Fibroblast of skin of abdomen (primary cell): ENCODE measurements at regions not wholly inside any gene's neighbourhood (a gene's known extent, or its start where the extent isn't known, plus 50 kb on each side); places are given as distances from the start of the nearest gene placed in this dataset.

Experiments used
- DNase-seq: peaks from one replicate; pipeline ENCODE4 v3.0.0-alpha.2; 2013

DNA sequence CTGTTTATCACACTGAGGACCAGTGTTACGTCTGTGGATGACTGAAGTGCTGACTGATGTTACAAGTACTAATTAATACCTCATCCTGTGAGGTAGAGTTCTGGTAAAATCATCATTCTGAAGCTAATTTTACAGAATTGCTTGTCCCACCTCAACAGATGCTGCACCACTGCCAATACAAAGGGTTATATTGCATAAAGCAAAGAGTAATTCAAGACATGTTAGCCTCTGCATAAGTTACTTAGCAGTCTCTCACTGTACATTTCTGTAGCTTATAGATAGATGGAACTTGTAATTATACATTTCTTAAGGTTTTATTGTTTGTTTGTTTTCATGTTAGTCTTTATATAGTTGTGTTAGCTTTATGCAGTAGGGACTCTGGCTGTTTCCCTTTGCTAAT lies 513.6 kb downstream of the ANXA1 start:
- no peak for DNase-seq

DNA sequence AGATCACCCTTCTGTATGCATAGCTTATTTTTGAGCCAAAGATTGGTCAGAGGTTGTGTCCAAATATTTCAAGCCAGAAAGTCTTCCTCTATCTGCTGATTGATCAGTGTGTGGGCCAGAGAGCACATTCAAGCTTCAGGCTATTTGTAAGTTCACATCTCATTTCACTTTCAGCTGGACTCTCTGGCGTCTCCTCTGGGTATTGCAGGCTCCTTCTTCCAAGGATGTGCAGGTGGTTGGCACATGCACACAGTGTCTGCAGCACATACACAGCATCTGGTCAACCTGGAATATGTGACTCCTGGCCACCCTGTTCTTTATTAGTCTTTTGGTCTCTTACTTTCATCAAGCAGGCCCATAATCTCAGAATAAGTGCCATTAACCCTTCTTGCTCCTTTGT lies 516.1 kb downstream of the ANXA1 start:
- DNase-seq: no peak

DNA sequence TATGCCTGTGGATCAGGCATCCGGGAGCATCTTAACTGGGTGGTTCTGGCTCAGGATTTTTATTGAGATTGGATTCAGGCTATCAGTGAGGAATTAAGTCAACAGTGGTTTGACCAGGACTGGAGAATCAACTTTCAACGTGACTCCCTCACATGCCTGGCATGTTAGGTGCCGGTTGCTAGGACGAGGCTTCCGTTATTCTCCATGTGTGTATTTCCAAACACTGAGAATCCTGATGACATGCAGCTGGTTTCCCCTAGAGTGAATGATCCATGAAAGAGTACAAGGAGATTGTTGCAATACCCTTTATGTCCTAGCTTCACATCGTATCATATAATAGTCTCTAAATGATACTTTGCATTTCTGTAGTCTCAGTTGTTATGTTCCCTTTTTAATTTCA lies 529.2 kb downstream of the ANXA1 start:
- DNase-seq: no peak

DNA sequence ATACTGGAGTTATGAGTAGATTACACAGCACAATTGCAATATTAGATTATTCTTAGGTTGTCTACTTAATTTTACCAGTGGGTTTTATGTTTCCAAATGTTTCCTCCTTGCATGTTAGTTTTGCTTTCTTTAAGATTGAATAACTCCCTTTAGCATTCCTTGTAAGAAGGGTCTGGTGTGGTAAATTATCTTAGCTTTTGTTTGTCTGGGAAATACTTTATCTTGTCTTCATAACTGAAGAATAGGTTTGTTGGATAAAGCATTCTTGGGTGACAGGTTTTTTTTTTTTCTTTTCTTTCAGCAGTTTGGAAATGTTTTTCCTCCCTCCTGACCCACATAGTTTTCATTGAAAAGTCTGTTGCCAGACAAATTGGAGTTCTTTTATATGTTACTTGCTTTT lies 531.1 kb downstream of the ANXA1 start:
- no peak for DNase-seq

DNA sequence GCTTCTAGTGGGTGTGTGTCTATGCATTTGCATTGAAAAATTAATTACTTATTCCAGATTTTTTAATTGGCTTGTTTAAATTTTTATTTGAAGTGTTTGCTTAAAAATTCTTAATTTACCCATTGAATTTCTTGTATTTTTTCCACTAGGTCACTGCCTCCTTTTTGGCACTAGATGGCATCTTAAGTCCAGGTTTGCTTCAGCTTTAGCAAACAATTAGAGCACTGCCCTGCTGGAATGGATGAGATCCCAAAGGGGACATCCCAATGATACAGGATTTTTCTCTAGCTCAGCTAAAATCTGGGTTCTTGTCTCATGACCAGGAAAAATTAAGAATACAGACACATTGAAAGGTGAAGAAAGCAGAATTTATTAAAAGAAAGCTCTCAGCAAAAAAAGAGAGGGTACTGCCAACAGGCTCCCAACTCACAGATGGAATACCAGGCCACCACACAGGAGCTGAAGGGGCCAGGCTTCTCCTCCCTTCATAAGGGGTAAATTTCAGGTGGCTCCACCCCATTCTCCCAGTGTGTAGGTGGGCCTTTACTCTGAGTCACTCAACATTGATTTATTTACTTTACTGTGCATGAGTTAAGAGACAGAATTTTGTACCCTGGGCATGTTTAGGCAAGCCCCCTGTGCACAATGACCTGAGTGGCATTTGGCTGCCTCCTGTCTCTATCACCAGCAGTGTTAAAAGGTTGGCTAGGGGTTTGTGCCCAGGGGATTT lies 532.4 kb downstream of the ANXA1 start:
- peak; percentile 1 for DNase-seq

GRCh38 chr9:73684601-73685000 lies 532.9 kb downstream of the ANXA1 start:
- DNase-seq: no peak

DNA sequence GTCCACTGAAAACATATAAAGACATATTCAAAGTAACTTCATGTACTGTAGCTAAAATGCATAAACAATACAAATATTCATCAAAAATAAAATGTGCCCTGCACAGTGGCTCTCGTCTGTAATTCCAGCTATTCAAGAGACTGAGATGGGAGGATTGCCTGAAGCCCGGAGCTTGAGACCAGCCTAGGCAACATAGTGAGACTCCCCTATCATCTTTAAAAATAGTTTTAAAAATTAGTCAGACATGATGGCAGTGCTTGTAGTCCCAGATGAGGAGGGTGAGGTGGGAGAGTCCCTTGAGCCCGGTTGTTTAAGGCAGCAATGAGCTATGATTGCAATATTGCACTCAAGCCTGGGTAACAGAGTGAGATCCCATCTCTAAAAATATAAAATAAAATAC lies 534.1 kb downstream of the ANXA1 start:
- DNase-seq: no peak

- DNase-seq: no peak
These were observed 537.6 kb downstream of the ANXA1 start for GRCh38 chr9:73689051-73689870.

DNA sequence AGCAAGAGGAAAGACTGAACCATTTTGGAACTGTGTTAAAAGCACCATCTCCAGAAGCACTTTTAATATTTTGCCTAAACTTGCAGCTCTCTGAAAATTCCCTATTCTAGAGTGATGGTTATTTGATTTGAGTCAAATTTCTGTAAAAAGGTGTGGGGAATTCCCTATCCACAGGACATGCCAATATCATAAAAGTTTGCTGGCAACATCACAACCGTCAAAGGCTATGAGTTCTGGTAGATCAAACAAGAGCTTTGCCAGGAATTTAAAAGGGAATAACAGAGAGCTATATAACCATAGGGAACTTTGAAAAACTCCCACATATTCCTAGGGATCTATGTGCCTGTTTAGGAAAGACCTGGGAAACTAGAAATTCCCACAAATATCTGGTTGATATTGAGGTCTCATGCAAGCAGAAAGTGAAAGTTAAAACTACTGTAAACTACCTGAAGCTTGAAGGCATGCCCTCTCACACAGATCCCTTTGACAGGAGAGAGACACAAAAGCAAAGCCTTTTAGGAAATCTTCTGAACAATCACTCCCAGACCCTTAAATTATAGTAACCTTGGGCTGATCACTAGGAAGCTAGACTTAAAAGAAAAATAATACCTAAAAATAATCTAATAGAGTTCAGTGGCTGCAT lies 549.9 kb downstream of the ANXA1 start:
- DNase-seq: no peak

- DNase-seq: no peak
These were observed 562.6 kb downstream of the ANXA1 start for GRCh38 chr9:73714294-73714693.

DNA sequence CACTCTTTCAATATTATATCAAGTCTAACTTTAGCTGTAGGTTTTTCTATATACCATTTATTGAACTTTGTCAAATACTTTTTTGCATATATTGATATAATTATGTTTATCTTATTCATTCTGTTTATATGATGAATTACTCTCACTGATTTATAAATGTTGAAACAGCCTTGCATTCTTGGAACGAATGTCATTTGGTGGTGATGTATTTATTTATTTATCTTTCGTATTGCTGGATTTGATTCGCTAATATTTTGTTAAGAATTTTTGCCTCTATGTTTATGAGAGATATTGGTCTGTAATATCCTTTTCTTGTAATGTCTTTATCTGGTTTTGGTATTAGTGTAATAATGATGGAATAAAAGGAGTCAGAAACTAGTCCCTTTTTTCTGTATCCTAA lies 563.9 kb downstream of the ANXA1 start:
- no peak for DNase-seq

DNA sequence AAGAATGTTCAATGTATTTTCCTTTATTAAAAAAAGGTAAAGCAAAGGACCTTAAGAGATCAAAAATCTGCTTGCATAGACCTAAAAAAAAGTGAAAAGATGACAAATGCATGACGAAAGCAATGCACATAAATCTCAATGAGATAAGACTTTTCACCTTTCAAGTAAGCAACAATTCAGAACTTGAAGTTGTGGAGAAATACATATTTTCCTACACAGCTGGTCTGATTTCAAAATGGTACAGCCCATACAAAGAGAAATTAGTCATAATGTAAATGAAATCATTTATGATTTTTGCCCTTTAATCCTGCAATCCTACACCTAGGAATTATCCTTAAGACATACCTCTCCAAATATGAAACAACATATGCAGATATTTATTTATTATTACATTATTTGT lies 568.0 kb downstream of the ANXA1 start:
- no peak for DNase-seq

GRCh38 chr9:73720601-73721000 lies 568.9 kb downstream of the ANXA1 start:
- DNase-seq: no peak

DNA sequence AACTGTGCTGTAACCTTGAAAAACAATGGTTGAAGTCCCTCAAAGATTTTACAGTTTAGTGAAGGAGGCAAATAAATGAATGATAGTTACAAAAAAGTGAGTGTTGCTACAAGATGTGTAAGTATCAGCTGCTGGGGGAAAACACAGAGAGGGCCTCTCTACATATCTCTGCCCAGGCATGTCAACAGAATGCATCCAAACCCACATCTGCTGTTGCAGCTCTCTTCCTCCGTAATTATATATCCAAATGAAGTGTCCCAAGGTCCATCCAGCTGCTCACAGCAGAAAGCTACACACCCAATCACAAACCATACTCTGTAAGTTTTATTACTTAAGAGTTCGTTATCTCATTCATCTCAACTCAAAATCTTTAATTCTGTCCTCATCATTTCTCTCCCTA lies 584.6 kb downstream of the ANXA1 start:
- DNase-seq: no peak

DNA sequence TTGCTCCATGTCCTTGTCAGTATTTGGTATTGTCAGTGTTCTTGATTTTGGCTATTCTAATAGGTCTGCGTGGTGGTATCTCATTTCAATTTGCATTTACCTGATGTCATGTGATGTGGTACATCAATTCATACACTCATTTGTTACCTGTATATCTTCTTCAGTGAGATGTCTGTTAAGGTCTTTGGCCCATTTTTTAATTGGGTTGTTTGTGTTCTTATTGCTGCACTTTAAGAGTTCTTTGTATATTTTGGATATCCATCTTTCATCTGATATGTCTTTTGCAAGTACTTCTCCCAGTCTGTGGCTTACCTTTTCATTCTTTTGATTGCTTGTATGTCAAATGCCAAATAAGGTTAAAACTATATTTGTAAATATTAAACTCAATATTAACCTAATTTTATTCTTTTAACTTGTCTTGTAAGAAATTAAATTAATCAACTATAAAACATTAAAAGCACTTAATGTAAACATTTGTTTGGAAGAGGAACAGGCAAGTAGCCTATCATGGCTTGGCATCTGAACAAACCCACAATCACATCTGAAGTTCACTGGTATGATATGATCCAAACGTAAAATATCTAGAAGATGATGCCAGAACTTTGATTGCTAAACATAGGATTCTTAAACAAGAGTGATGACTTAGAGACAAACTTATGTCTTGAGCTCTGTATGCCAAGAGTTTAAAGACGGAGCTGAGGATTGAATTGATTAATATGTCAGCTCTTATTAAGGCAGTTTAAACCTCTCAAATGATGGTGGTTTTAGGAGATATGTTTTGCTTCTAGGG lies 587.3 kb downstream of the ANXA1 start:
- no peak for DNase-seq

DNA sequence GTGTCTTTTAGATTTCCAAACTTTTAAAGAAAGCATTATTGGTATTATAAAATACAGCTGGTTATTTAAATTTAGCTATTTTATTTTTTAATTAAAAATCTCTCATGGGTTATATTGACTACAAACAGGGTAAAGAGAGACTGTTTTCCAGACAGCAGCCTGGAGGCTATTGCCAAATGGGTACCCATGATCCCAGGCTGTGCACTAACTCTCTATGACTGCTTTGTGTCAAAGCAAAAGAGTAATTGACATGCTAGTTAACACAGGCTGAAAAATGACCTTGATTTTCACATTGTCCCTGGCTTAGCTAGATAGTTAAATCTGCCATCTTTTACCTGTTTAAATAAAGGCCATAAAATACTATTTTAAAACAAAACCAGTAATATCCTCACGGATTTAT lies 589.7 kb downstream of the ANXA1 start:
- no peak for DNase-seq

DNA sequence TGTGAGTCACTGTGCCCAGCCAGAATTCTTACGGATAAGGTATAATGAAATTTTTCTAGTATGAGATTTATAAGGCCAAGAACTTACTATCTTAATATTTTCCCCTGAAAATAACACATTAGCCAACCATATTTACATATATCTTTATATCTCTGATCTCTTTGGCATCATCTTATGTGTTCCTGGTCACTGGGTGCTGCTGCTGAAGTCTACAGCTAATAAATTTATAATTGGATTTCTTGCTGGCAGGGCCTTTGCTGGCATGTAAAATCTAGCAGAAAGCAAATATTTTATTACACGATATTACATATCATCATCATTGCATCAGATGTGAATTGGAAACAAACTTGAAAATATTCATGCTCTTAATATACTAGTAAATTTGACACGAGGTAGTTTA lies 590.7 kb downstream of the ANXA1 start:
- DNase-seq: no peak

DNA sequence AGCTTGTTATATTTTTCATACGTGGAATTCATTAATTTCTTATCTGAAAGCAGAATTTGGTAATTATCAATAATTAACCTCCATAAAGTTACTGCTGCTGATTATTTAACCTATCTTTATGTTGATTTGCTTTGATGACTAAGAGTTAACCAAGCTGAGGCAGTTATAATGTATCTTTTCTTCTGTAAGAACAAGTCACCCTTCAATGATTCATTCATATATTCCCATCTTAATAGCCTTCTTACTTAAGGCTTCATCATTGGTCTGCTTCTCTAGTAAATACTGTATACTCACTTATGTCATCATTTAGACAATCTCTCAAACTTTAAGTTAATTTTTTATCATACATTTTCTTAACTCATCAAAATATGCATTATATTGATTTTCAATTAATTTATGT lies 592.2 kb downstream of the ANXA1 start:
- no peak for DNase-seq

DNA sequence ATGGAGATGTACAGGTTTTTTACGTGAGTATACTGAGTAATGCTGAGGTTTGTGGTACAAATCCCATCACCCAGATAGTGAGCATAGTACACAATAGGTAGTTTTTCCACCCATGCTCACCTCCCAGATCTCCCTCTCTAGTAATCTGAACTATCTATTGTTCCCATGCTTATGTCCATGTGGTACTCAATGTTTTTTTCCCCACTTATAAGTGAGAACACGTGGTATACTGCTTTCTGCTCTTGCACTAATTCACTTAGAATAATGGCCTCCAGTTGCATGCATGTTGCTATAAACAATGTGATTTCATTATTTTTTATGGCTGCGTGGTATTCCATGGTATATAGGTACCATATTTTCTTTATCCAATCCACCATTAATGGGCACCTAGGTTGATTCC lies 593.9 kb downstream of the ANXA1 start:
- DNase-seq: no peak

- no peak for DNase-seq
These were observed 601.5 kb downstream of the ANXA1 start for GRCh38 chr9:73753171-73753570.

GRCh38 chr9:73761905-73762304 lies 610.2 kb downstream of the ANXA1 start:
- no peak for DNase-seq

GRCh38 chr9:73773896-73774295 lies 622.2 kb downstream of the ANXA1 start:
- no peak for DNase-seq

- no peak for DNase-seq
These were observed 624.1 kb downstream of the ANXA1 start for GRCh38 chr9:73775757-73776156.
